ENCODE measurements at regions not wholly inside any gene's neighbourhood (a gene's known extent, or its start where the extent isn't known, plus 50 kb on each side); places are given as distances from the start of the nearest gene placed in this dataset.

DNA sequence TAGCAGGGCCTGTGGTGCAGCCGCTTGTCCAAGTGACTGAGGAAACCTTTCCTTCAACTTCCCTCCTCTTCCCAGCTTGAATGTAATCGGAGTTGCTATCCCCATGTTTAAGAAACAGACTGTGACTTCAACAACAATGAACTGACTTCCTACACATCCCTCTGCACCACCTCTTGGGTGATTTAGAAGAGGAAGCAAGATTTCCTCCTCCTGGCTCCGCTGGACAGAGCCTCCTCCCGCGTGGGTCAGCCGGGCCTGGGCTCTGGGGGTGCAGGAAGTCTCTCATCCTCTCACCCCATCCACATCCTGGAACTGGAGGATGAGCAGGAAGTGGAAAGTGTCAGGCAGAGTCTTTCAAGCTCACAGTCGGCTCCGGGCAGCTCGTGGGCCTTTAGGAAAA lies 84.3 kb downstream of the GATA6 start:
- ATAC-seq: no peak
- TF ChIP-seq ZC3H10 (CRISPR knock-in tag; IDR thresholded peaks at IDR 0.05): no peak

DNA sequence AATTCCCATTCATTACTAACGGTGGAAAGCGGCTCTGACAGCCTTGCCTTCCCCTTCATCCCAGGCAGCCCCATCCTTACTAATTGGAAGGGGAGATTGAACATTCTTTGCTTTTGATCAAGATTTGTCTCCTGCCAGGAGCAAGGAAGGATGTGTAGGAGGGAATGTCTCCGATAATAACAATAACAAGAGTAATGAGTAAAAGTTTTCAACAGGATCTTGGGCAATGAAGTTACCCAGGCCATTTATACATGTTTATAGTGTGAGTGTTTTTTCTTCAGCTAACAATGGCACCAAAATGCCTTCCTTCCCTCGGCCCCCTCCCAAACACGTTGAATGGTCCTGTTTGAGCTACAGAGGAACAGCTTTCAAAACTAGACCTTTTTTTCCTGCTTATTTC lies 83.8 kb downstream of the GATA6 start:
- ATAC-seq: no peak
- TF ChIP-seq ISL1 (CRISPR knock-in tag; IDR thresholded peaks at IDR 0.05): no peak
- TF ChIP-seq ESRRG (CRISPR knock-in tag; IDR thresholded peaks at IDR 0.05): no peak
- TF ChIP-seq, protein P1, sequence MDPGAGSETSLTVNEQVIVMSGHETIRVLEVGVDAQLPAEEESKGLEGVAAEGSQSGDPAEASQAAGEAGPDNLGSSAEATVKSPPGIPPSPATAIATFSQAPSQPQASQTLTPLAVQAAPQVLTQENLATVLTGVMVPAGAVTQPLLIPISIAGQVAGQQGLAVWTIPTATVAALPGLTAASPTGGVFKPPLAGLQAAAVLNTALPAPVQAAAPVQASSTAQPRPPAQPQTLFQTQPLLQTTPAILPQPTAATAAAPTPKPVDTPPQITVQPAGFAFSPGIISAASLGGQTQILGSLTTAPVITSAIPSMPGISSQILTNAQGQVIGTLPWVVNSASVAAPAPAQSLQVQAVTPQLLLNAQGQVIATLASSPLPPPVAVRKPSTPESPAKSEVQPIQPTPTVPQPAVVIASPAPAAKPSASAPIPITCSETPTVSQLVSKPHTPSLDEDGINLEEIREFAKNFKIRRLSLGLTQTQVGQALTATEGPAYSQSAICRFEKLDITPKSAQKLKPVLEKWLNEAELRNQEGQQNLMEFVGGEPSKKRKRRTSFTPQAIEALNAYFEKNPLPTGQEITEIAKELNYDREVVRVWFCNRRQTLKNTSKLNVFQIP (CRISPR knock-in tag; IDR thresholded peaks at IDR 0.05; ENCODE audit: borderline replicate concordance, low read depth): no peak
- TF ChIP-seq GLIS3 (CRISPR knock-in tag; IDR thresholded peaks at IDR 0.05): no peak
- TF ChIP-seq ZFP3 (CRISPR knock-in tag; IDR thresholded peaks at IDR 0.05): no peak
- TF ChIP-seq ZNF70 (CRISPR knock-in tag; IDR thresholded peaks at IDR 0.05): no peak
- TF ChIP-seq, protein P2, sequence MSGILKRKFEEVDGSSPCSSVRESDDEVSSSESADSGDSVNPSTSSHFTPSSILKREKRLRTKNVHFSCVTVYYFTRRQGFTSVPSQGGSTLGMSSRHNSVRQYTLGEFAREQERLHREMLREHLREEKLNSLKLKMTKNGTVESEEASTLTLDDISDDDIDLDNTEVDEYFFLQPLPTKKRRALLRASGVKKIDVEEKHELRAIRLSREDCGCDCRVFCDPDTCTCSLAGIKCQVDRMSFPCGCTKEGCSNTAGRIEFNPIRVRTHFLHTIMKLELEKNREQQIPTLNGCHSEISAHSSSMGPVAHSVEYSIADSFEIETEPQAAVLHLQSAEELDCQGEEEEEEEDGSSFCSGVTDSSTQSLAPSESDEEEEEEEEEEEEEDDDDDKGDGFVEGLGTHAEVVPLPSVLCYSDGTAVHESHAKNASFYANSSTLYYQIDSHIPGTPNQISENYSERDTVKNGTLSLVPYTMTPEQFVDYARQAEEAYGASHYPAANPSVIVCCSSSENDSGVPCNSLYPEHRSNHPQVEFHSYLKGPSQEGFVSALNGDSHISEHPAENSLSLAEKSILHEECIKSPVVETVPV (CRISPR knock-in tag; IDR thresholded peaks at IDR 0.05): no peak
- TF ChIP-seq OSR1 (CRISPR knock-in tag; IDR thresholded peaks at IDR 0.05): no peak
- TF ChIP-seq, protein P3, sequence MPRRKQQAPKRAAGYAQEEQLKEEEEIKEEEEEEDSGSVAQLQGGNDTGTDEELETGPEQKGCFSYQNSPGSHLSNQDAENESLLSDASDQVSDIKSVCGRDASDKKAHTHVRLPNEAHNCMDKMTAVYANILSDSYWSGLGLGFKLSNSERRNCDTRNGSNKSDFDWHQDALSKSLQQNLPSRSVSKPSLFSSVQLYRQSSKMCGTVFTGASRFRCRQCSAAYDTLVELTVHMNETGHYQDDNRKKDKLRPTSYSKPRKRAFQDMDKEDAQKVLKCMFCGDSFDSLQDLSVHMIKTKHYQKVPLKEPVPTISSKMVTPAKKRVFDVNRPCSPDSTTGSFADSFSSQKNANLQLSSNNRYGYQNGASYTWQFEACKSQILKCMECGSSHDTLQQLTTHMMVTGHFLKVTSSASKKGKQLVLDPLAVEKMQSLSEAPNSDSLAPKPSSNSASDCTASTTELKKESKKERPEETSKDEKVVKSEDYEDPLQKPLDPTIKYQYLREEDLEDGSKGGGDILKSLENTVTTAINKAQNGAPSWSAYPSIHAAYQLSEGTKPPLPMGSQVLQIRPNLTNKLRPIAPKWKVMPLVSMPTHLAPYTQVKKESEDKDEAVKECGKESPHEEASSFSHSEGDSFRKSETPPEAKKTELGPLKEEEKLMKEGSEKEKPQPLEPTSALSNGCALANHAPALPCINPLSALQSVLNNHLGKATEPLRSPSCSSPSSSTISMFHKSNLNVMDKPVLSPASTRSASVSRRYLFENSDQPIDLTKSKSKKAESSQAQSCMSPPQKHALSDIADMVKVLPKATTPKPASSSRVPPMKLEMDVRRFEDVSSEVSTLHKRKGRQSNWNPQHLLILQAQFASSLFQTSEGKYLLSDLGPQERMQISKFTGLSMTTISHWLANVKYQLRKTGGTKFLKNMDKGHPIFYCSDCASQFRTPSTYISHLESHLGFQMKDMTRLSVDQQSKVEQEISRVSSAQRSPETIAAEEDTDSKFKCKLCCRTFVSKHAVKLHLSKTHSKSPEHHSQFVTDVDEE (CRISPR knock-in tag; IDR thresholded peaks at IDR 0.05): no peak
- TF ChIP-seq ARNTL (CRISPR knock-in tag; IDR thresholded peaks at IDR 0.05; ENCODE audit: borderline replicate concordance, low read depth): no peak
- TF ChIP-seq, protein P4, sequence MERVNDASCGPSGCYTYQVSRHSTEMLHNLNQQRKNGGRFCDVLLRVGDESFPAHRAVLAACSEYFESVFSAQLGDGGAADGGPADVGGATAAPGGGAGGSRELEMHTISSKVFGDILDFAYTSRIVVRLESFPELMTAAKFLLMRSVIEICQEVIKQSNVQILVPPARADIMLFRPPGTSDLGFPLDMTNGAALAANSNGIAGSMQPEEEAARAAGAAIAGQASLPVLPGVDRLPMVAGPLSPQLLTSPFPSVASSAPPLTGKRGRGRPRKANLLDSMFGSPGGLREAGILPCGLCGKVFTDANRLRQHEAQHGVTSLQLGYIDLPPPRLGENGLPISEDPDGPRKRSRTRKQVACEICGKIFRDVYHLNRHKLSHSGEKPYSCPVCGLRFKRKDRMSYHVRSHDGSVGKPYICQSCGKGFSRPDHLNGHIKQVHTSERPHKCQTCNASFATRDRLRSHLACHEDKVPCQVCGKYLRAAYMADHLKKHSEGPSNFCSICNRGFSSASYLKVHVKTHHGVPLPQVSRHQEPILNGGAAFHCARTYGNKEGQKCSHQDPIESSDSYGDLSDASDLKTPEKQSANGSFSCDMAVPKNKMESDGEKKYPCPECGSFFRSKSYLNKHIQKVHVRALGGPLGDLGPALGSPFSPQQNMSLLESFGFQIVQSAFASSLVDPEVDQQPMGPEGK (CRISPR knock-in tag; IDR thresholded peaks at IDR 0.05; ENCODE audit: borderline replicate concordance): no peak
- TF ChIP-seq ZNF8 (CRISPR knock-in tag; IDR thresholded peaks at IDR 0.05): no peak
- TF ChIP-seq PPARA (CRISPR knock-in tag; IDR thresholded peaks at IDR 0.05; ENCODE audit: borderline replicate concordance): no peak
